Nephron progenitor cell (in vitro differentiated cells): ENCODE measurements at regions not wholly inside any gene's neighbourhood (a gene's known extent, or its start where the extent isn't known, plus 50 kb on each side); places are given as distances from the start of the nearest gene placed in this dataset.

Experiments
- DNase-seq: peaks from one replicate; pipeline ENCODE4 v3.0.0; 2021
- H3K27ac Mint-ChIP-seq: 2 replicates; pipeline ENCODE4 v1.8.0; 2021; ENCODE audit warnings: mild to moderate bottlenecking, moderate library complexity, mixed read lengths
- H3K27me3 Mint-ChIP-seq: 2 replicates; pipeline ENCODE4 v1.8.0; 2021; ENCODE audit warnings: mild to moderate bottlenecking, low read depth, mixed read lengths; ENCODE audit not compliant: poor library complexity
- H3K36me3 Mint-ChIP-seq: 2 replicates; pipeline ENCODE4 v1.8.0; 2021; ENCODE audit warnings: low read depth, mixed read lengths
- H3K4me1 Mint-ChIP-seq: 2 replicates; pipeline ENCODE4 v1.8.0; 2021; ENCODE audit warnings: mixed read lengths
- H3K4me3 Mint-ChIP-seq: 2 replicates; pipeline ENCODE4 v1.8.0; 2021; ENCODE audit warnings: mild to moderate bottlenecking, moderate library complexity, mixed read lengths
- H3K9me3 Mint-ChIP-seq: 2 replicates; pipeline ENCODE4 v1.8.0; 2021; ENCODE audit warnings: mild to moderate bottlenecking, moderate library complexity, mixed read lengths
- TF ChIP-seq, protein P1 (sequence below): fragments of 200-600 bp; sonication (generic); IDR thresholded peaks from 2 replicates; pipeline ENCODE4 v1.5.0; 2021; ENCODE audit warnings: antibody characterized with exemption

GRCh38 chr2:12107321-12107720 is 360.9 kb downstream of the LPIN1 start:
- Mint-ChIP-seq H3K27me3 (peaks cover 7% of the 10 kb centered on the region), H3K9me3 (no peaks in the 10 kb centered on the region), H3K4me3 (no peak overlapping the region), H3K27ac (no peak overlapping the region), H3K36me3 (no peaks in the 10 kb centered on the region), H3K4me1 (peaks cover 41% of the 10 kb centered on the region)
- no peak for DNase-seq
- TF ChIP-seq, protein P1, sequence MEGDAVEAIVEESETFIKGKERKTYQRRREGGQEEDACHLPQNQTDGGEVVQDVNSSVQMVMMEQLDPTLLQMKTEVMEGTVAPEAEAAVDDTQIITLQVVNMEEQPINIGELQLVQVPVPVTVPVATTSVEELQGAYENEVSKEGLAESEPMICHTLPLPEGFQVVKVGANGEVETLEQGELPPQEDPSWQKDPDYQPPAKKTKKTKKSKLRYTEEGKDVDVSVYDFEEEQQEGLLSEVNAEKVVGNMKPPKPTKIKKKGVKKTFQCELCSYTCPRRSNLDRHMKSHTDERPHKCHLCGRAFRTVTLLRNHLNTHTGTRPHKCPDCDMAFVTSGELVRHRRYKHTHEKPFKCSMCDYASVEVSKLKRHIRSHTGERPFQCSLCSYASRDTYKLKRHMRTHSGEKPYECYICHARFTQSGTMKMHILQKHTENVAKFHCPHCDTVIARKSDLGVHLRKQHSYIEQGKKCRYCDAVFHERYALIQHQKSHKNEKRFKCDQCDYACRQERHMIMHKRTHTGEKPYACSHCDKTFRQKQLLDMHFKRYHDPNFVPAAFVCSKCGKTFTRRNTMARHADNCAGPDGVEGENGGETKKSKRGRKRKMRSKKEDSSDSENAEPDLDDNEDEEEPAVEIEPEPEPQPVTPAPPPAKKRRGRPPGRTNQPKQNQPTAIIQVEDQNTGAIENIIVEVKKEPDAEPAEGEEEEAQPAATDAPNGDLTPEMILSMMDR, result no peak

DNA sequence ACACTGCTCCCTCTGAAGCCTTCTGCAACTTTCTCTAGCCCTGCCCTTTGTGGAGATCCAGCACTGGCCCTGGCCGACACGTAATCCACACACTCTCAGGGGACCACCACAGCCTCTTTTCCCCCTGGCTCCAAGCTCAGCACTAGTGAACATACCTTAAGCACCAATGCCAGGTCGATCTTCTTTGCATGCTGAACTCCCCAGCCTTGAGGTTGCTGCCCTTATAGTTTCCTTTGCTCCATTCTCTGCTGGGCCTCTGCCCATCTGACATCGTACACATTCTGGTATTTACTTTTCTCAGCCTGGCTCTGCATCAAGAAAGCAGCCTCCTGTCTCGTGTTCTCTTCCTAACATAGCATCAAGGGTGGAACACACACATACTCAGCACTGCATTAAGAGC is 361.5 kb downstream of the LPIN1 start:
- no peak for DNase-seq
- Mint-ChIP-seq H3K9me3 (no peaks in the 10 kb centered on the region), H3K27me3 (peaks cover 11% of the 10 kb centered on the region), H3K4me3 (no peak overlapping the region), H3K36me3 (no peaks in the 10 kb centered on the region), H3K27ac (peak overlapping the region; percentile 58), H3K4me1 (peaks cover 46% of the 10 kb centered on the region)
- TF ChIP-seq, protein P1, result no peak

DNA sequence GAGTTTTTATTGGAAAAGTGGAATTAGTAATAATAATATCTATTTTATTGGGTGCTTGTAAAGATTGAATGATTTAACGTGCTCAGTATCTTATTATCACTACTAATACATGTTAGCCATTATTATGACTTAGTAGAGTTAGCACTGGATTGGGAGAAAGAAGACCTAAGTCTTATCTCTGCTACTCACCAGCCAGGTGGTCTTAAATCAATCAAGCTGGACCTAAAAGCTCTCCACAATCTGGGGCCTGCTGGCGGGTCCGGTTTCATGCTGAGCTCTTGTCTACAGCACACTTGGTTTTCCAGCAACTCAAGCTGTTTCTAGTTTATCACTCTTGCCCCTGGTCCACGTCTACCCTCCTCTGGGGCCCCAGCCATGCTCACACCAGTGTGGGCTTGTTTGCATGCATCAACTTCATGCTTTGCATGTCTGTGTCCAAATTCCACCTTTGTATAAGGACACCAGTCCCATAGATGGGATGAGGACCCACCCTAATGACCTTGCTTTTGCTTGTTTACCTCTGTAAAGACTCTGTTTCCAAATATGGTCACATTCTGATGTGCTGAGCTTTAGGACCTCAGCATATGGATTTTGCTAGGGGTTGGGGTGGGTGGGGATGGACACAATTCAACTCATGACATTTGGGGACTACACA is 363.1 kb downstream of the LPIN1 start:
- no peaks in the 10 kb centered on the region for H3K36me3 Mint-ChIP-seq
- no peak overlapping the region for H3K27ac Mint-ChIP-seq
- H3K9me3 Mint-ChIP-seq, result no peaks in the 10 kb centered on the region
- H3K4me3 Mint-ChIP-seq, result no peak overlapping the region
- TF ChIP-seq, protein P1, result no peak
- H3K27me3 Mint-ChIP-seq, result peaks cover 11% of the 10 kb centered on the region
- peaks cover 56% of the 10 kb centered on the region for H3K4me1 Mint-ChIP-seq
- no peak for DNase-seq

- TF ChIP-seq, protein P1, result no peak
- DNase-seq, result no peak
- peaks cover 11% of the 10 kb centered on the region for H3K27me3 Mint-ChIP-seq
- no peaks in the 10 kb centered on the region for H3K9me3 Mint-ChIP-seq
- H3K4me1 Mint-ChIP-seq, result peaks cover 56% of the 10 kb centered on the region
- H3K4me3 Mint-ChIP-seq, result no peak overlapping the region
- peak overlapping the region; percentile 59 for H3K27ac Mint-ChIP-seq
- no peaks in the 10 kb centered on the region for H3K36me3 Mint-ChIP-seq
Measured at GRCh38 chr2:12110074-12110473, 363.6 kb downstream of the LPIN1 start.

GRCh38 chr2:12110481-12110880 is 364.0 kb downstream of the LPIN1 start:
- Mint-ChIP-seq H3K4me1 (peaks cover 56% of the 10 kb centered on the region), H3K4me3 (no peak overlapping the region), H3K9me3 (no peaks in the 10 kb centered on the region), H3K36me3 (no peaks in the 10 kb centered on the region), H3K27me3 (peaks cover 11% of the 10 kb centered on the region), H3K27ac (peak overlapping the region; percentile 59)
- DNase-seq, result no peak
- TF ChIP-seq, protein P1, result no peak

GRCh38 chr2:12113412-12113811 is 367.0 kb downstream of the LPIN1 start:
- H3K9me3 Mint-ChIP-seq, result no peaks in the 10 kb centered on the region
- H3K4me1 Mint-ChIP-seq, result peaks cover 48% of the 10 kb centered on the region
- no peak overlapping the region for H3K4me3 Mint-ChIP-seq
- no peaks in the 10 kb centered on the region for H3K36me3 Mint-ChIP-seq
- no peak overlapping the region for H3K27ac Mint-ChIP-seq
- TF ChIP-seq, protein P1, result no peak
- DNase-seq, result no peak
- peaks cover 11% of the 10 kb centered on the region for H3K27me3 Mint-ChIP-seq
